ENCODE measurements at regions not wholly inside any gene's neighbourhood (a gene's known extent, or its start where the extent isn't known, plus 50 kb on each side); places are given as distances from the start of the nearest gene placed in this dataset.

GRCh38 chr18:77380695-77381094 lies 131.0 kb downstream of the GALR1 start:
- Histone ChIP-seq H3K27ac (no peak overlapping the region), H3K79me2 (ENCODE audit: insufficient read depth) (no peaks in the 10 kb centered on the region), H3K4me2 (ENCODE audit: unreplicated experiment) (no peak overlapping the region), H4K20me1 (ENCODE audit: insufficient read depth) (no peaks in the 10 kb centered on the region), H3K27me3 (replicated peaks; ENCODE audit: insufficient read depth) (no peaks in the 10 kb centered on the region), H3K9me3 (ENCODE audit: low read depth) (no peaks in the 10 kb centered on the region), H3K4me1 (ENCODE audit: insufficient read depth) (no peaks in the 10 kb centered on the region), H2AFZ (no peak overlapping the region), H3F3A (ENCODE audit: insufficient read depth) (no peaks in the 10 kb centered on the region), H3K9ac (no peak overlapping the region), H3K36me3 (ENCODE audit: low read depth) (no peaks in the 10 kb centered on the region), H3K4me3 (no peak overlapping the region), H3K9me2 (ENCODE audit: insufficient read depth) (no peaks in the 10 kb centered on the region)
- TF ChIP-seq EZH2 (IDR thresholded peaks at IDR 0.05; ENCODE audit: insufficient read depth, poor library complexity, severe bottlenecking) (no peak), EZH2phosphoT487 (IDR thresholded peaks at IDR 0.05; ENCODE audit: insufficient read depth, low read depth) (no peak)
- WGBS, 2 experiments (ENCODE audit: low coverage in 1 of 2, low lambda C conversion rate in 2 of 2, missing lambda C conversion rate in 2 of 2) = 52 to 62% methylated on average over 5 of the region's 5 CpGs
- DNase-seq = no peak
- in situ Hi-C loops (cut with MboI) = no loop called here

- H3K4me2 ChIP-seq (ENCODE audit: unreplicated experiment) = no peak overlapping the region
- no peaks in the 10 kb centered on the region for H3K9me3 ChIP-seq (ENCODE audit: low read depth)
- H3F3A ChIP-seq (ENCODE audit: insufficient read depth) = no peaks in the 10 kb centered on the region
- TF ChIP-seq EZH2 (IDR thresholded peaks at IDR 0.05; ENCODE audit: insufficient read depth, poor library complexity, severe bottlenecking) (no peak), EZH2phosphoT487 (IDR thresholded peaks at IDR 0.05; ENCODE audit: insufficient read depth, low read depth) (no peak)
- DNase-seq = no peak
- no peaks in the 10 kb centered on the region for H3K36me3 ChIP-seq (ENCODE audit: low read depth)
- in situ Hi-C loops (cut with MboI) = no loop called here
- H3K27ac ChIP-seq = no peak overlapping the region
- no peak overlapping the region for H3K4me3 ChIP-seq
- WGBS, 2 experiments (ENCODE audit: low coverage in 1 of 2, low lambda C conversion rate in 2 of 2, missing lambda C conversion rate in 2 of 2) = 58 to 64% methylated on average over 5 of the region's 5 CpGs
- no peaks in the 10 kb centered on the region for H3K79me2 ChIP-seq (ENCODE audit: insufficient read depth)
- no peaks in the 10 kb centered on the region for H4K20me1 ChIP-seq (ENCODE audit: insufficient read depth)
- no peak overlapping the region for H2AFZ ChIP-seq
- no peak overlapping the region for H3K9ac ChIP-seq
- H3K9me2 ChIP-seq (ENCODE audit: insufficient read depth) = no peaks in the 10 kb centered on the region
- H3K27me3 ChIP-seq (replicated peaks; ENCODE audit: insufficient read depth) = no peaks in the 10 kb centered on the region
- H3K4me1 ChIP-seq (ENCODE audit: insufficient read depth) = no peaks in the 10 kb centered on the region
Observed at GRCh38 chr18:77392321-77392720, 142.7 kb downstream of the GALR1 start.

- no peak overlapping the region for H2AFZ ChIP-seq
- WGBS, 2 experiments (ENCODE audit: low coverage in 1 of 2, low lambda C conversion rate in 2 of 2, missing lambda C conversion rate in 2 of 2) = 26 to 46% methylated on average over 5 of the region's 5 CpGs
- no peak overlapping the region for H3K4me3 ChIP-seq
- TF ChIP-seq EZH2phosphoT487 (IDR thresholded peaks at IDR 0.05; ENCODE audit: insufficient read depth, low read depth) = no peak
- no peak for TF ChIP-seq EZH2 (IDR thresholded peaks at IDR 0.05; ENCODE audit: insufficient read depth, poor library complexity, severe bottlenecking)
- no peaks in the 10 kb centered on the region for H3K4me1 ChIP-seq (ENCODE audit: insufficient read depth)
- H3K27me3 ChIP-seq (replicated peaks; ENCODE audit: insufficient read depth) = no peaks in the 10 kb centered on the region
- no peaks in the 10 kb centered on the region for H3F3A ChIP-seq (ENCODE audit: insufficient read depth)
- no peak overlapping the region for H3K9ac ChIP-seq
- no peaks in the 10 kb centered on the region for H3K79me2 ChIP-seq (ENCODE audit: insufficient read depth)
- in situ Hi-C loops (cut with MboI) = no loop called here
- no peaks in the 10 kb centered on the region for H3K9me3 ChIP-seq (ENCODE audit: low read depth)
- no peaks in the 10 kb centered on the region for H4K20me1 ChIP-seq (ENCODE audit: insufficient read depth)
- H3K27ac ChIP-seq = no peak overlapping the region
- H3K36me3 ChIP-seq (ENCODE audit: low read depth) = no peaks in the 10 kb centered on the region
- no peak for DNase-seq
- no peaks in the 10 kb centered on the region for H3K9me2 ChIP-seq (ENCODE audit: insufficient read depth)
- H3K4me2 ChIP-seq (ENCODE audit: unreplicated experiment) = no peak overlapping the region
Observed at GRCh38 chr18:77393519-77393918, 143.9 kb downstream of the GALR1 start.

- DNase-seq = no peak
- no peaks in the 10 kb centered on the region for H3K9me3 ChIP-seq (ENCODE audit: low read depth)
- no peak overlapping the region for H2AFZ ChIP-seq
- no peaks in the 10 kb centered on the region for H3K9me2 ChIP-seq (ENCODE audit: insufficient read depth)
- no peak for TF ChIP-seq EZH2phosphoT487 (IDR thresholded peaks at IDR 0.05; ENCODE audit: insufficient read depth, low read depth)
- no peak for TF ChIP-seq EZH2 (IDR thresholded peaks at IDR 0.05; ENCODE audit: insufficient read depth, poor library complexity, severe bottlenecking)
- no peak overlapping the region for H3K9ac ChIP-seq
- H3K79me2 ChIP-seq (ENCODE audit: insufficient read depth) = no peaks in the 10 kb centered on the region
- in situ Hi-C loops (cut with MboI) = no loop called here
- H3F3A ChIP-seq (ENCODE audit: insufficient read depth) = no peaks in the 10 kb centered on the region
- no peaks in the 10 kb centered on the region for H3K36me3 ChIP-seq (ENCODE audit: low read depth)
- no peak overlapping the region for H3K4me2 ChIP-seq (ENCODE audit: unreplicated experiment)
- no peak overlapping the region for H3K27ac ChIP-seq
- H4K20me1 ChIP-seq (ENCODE audit: insufficient read depth) = no peaks in the 10 kb centered on the region
- WGBS, 2 experiments (ENCODE audit: low coverage in 1 of 2, low lambda C conversion rate in 2 of 2, missing lambda C conversion rate in 2 of 2) = 2 to 3% methylated on average over 2 of the region's 2 CpGs
- no peaks in the 10 kb centered on the region for H3K27me3 ChIP-seq (replicated peaks; ENCODE audit: insufficient read depth)
- no peak overlapping the region for H3K4me3 ChIP-seq
- no peaks in the 10 kb centered on the region for H3K4me1 ChIP-seq (ENCODE audit: insufficient read depth)
Observed at GRCh38 chr18:77395953-77396352, 146.3 kb downstream of the GALR1 start.

GRCh38 chr18:77397056-77397455 lies 147.4 kb downstream of the GALR1 start:
- H3K9me3 ChIP-seq (ENCODE audit: low read depth) = no peaks in the 10 kb centered on the region
- in situ Hi-C loops (cut with MboI) = no loop called here
- no peak overlapping the region for H3K4me2 ChIP-seq (ENCODE audit: unreplicated experiment)
- no peaks in the 10 kb centered on the region for H3F3A ChIP-seq (ENCODE audit: insufficient read depth)
- H2AFZ ChIP-seq = no peak overlapping the region
- H3K27me3 ChIP-seq (replicated peaks; ENCODE audit: insufficient read depth) = no peaks in the 10 kb centered on the region
- 44 to 51% methylated on average over 6 of the region's 6 CpGs for WGBS, 2 experiments (ENCODE audit: low coverage in 1 of 2, low lambda C conversion rate in 2 of 2, missing lambda C conversion rate in 2 of 2)
- no peaks in the 10 kb centered on the region for H3K9me2 ChIP-seq (ENCODE audit: insufficient read depth)
- H3K9ac ChIP-seq = no peak overlapping the region
- no peaks in the 10 kb centered on the region for H3K36me3 ChIP-seq (ENCODE audit: low read depth)
- no peak for TF ChIP-seq EZH2phosphoT487 (IDR thresholded peaks at IDR 0.05; ENCODE audit: insufficient read depth, low read depth)
- no peak for TF ChIP-seq EZH2 (IDR thresholded peaks at IDR 0.05; ENCODE audit: insufficient read depth, poor library complexity, severe bottlenecking)
- no peaks in the 10 kb centered on the region for H3K4me1 ChIP-seq (ENCODE audit: insufficient read depth)
- no peak for DNase-seq
- H3K4me3 ChIP-seq = no peak overlapping the region
- no peak overlapping the region for H3K27ac ChIP-seq
- H4K20me1 ChIP-seq (ENCODE audit: insufficient read depth) = no peaks in the 10 kb centered on the region
- no peaks in the 10 kb centered on the region for H3K79me2 ChIP-seq (ENCODE audit: insufficient read depth)
